ENCODE measurements at regions not wholly inside any gene's neighbourhood (a gene's known extent, or its start where the extent isn't known, plus 50 kb on each side); places are given as distances from the start of the nearest gene placed in this dataset.

DNA sequence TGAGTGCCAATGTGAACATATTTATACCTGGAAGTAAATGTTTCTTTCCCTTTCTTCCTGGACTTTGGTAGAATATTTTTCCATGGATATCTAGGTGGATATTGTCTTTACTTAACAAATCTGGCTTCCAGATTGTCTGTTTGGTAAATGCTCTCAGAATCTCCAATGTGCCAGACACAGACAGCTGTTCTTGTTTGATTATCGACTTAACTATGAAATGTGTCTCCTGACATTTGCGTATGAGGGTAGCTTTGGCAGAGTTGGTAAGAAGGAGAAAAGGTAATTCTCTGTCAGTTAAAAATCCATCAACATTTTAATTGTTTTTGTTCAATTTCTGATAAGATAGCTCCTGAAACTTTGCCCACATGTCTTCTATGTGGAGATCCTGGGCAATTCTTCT, 196.4 kb upstream of the NUDT12 start:
- Histone ChIP-seq H3K27ac (ENCODE audit: low read depth, low read length, poor library complexity, severe bottlenecking) (no peak overlapping the region), H3K4me3 (ENCODE audit: low read depth, low read length, poor library complexity, severe bottlenecking) (no peak overlapping the region), H3K9me2 (ENCODE audit: insufficient read depth, low read length) (no peaks in the 10 kb centered on the region), H3K4me2 (ENCODE audit: low read length) (no peak overlapping the region), H3K4me1 (ENCODE audit: insufficient read depth, low read length, poor library complexity, severe bottlenecking) (no peaks in the 10 kb centered on the region), H4K20me1 (ENCODE audit: insufficient read depth, low read length) (no peaks in the 10 kb centered on the region), H2AFZ (ENCODE audit: low read length) (no peak overlapping the region), H3K79me2 (ENCODE audit: insufficient read depth, low read depth, low read length) (no peaks in the 10 kb centered on the region), H3K36me3 (ENCODE audit: insufficient read depth, low read length) (no peaks in the 10 kb centered on the region), H3K9me3 (ENCODE audit: low read length) (no peaks in the 10 kb centered on the region)
- no TSS peak for BruUV-seq (replicated peaks)
- intact Hi-C loops (cut with micrococcal nuclease; ENCODE audit: unreplicated experiment), result no loop called here
- TF ChIP-seq EZH2phosphoT487 (IDR thresholded peaks at IDR 0.05; ENCODE audit: borderline replicate concordance, low read depth, low read length), result no peak
- TF ChIP-seq, protein P1, sequence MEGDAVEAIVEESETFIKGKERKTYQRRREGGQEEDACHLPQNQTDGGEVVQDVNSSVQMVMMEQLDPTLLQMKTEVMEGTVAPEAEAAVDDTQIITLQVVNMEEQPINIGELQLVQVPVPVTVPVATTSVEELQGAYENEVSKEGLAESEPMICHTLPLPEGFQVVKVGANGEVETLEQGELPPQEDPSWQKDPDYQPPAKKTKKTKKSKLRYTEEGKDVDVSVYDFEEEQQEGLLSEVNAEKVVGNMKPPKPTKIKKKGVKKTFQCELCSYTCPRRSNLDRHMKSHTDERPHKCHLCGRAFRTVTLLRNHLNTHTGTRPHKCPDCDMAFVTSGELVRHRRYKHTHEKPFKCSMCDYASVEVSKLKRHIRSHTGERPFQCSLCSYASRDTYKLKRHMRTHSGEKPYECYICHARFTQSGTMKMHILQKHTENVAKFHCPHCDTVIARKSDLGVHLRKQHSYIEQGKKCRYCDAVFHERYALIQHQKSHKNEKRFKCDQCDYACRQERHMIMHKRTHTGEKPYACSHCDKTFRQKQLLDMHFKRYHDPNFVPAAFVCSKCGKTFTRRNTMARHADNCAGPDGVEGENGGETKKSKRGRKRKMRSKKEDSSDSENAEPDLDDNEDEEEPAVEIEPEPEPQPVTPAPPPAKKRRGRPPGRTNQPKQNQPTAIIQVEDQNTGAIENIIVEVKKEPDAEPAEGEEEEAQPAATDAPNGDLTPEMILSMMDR (conservative IDR thresholded peaks at IDR 0.05; ENCODE audit: low read length), result no peak
- CTCF ChIA-PET (ENCODE audit: unreplicated experiment), result no interaction called here
- POLR2A ChIA-PET, result interaction anchor here (0.7 kb wide), 1 partner anchor 22 kb away, joined by 3 read pairs; no protein-coding TSS in a partner anchor
- DNase-seq (ENCODE audit: low spot score), result no peak

DNA sequence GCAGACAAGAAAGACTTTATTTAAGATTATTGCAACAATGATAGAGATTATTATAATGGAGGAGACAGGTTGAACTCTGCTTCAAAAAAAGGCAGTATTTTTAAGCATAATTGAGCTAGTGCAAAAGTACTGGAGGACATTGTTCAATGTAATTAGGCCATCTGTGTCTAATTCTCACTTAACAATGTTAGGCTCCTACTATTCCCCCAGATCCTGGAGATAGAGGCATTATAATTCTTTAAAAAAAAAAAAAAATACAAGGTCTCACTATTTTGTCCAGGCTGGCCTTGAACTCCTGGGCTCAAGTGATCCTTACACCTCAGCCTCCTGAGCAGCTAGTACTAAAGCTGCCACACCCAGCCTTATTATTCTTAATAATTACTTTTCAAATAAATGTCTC, 193.4 kb upstream of the NUDT12 start:
- BruUV-seq (replicated peaks), result no TSS peak
- H3K9me3 ChIP-seq (ENCODE audit: low read length), result no peaks in the 10 kb centered on the region
- intact Hi-C loops (cut with micrococcal nuclease; ENCODE audit: unreplicated experiment), result no loop called here
- TF ChIP-seq, protein P1 (conservative IDR thresholded peaks at IDR 0.05; ENCODE audit: low read length), result no peak
- no peak for TF ChIP-seq EZH2phosphoT487 (IDR thresholded peaks at IDR 0.05; ENCODE audit: borderline replicate concordance, low read depth, low read length)
- H3K4me2 ChIP-seq (ENCODE audit: low read length), result no peak overlapping the region
- CTCF ChIA-PET (ENCODE audit: unreplicated experiment), result no interaction called here
- H3K4me1 ChIP-seq (ENCODE audit: insufficient read depth, low read length, poor library complexity, severe bottlenecking), result no peaks in the 10 kb centered on the region
- H3K79me2 ChIP-seq (ENCODE audit: insufficient read depth, low read depth, low read length), result no peaks in the 10 kb centered on the region
- H4K20me1 ChIP-seq (ENCODE audit: insufficient read depth, low read length), result no peaks in the 10 kb centered on the region
- H3K4me3 ChIP-seq (ENCODE audit: low read depth, low read length, poor library complexity, severe bottlenecking), result no peak overlapping the region
- POLR2A ChIA-PET, result no interaction called here
- no peak overlapping the region for H3K27ac ChIP-seq (ENCODE audit: low read depth, low read length, poor library complexity, severe bottlenecking)
- no peak for DNase-seq (ENCODE audit: low spot score)
- no peaks in the 10 kb centered on the region for H3K36me3 ChIP-seq (ENCODE audit: insufficient read depth, low read length)
- no peaks in the 10 kb centered on the region for H3K9me2 ChIP-seq (ENCODE audit: insufficient read depth, low read length)
- no peak overlapping the region for H2AFZ ChIP-seq (ENCODE audit: low read length)

GRCh38 chr5:103745353-103746065, 182.9 kb upstream of the NUDT12 start:
- H2AFZ ChIP-seq (ENCODE audit: low read length), result no peak overlapping the region
- H3K36me3 ChIP-seq (ENCODE audit: insufficient read depth, low read length), result no peaks in the 10 kb centered on the region
- no peak overlapping the region for H3K4me3 ChIP-seq (ENCODE audit: low read depth, low read length, poor library complexity, severe bottlenecking)
- CTCF ChIA-PET (ENCODE audit: unreplicated experiment), result no interaction called here
- no peak for DNase-seq (ENCODE audit: low spot score)
- H3K79me2 ChIP-seq (ENCODE audit: insufficient read depth, low read depth, low read length), result no peaks in the 10 kb centered on the region
- intact Hi-C loops (cut with micrococcal nuclease; ENCODE audit: unreplicated experiment), result no loop called here
- POLR2A ChIA-PET, result interaction anchor here (0.9 kb wide), 1 partner anchor 12 kb away, joined by 3 read pairs; no protein-coding TSS in a partner anchor
- H4K20me1 ChIP-seq (ENCODE audit: insufficient read depth, low read length), result no peaks in the 10 kb centered on the region
- no peaks in the 10 kb centered on the region for H3K9me2 ChIP-seq (ENCODE audit: insufficient read depth, low read length)
- TF ChIP-seq, protein P1 (conservative IDR thresholded peaks at IDR 0.05; ENCODE audit: low read length), result no peak
- no peak for TF ChIP-seq EZH2phosphoT487 (IDR thresholded peaks at IDR 0.05; ENCODE audit: borderline replicate concordance, low read depth, low read length)
- H3K4me2 ChIP-seq (ENCODE audit: low read length), result no peak overlapping the region
- BruUV-seq (replicated peaks), result no TSS peak
- no peak overlapping the region for H3K27ac ChIP-seq (ENCODE audit: low read depth, low read length, poor library complexity, severe bottlenecking)
- no peaks in the 10 kb centered on the region for H3K4me1 ChIP-seq (ENCODE audit: insufficient read depth, low read length, poor library complexity, severe bottlenecking)
- H3K9me3 ChIP-seq (ENCODE audit: low read length), result no peaks in the 10 kb centered on the region
